ENCODE measurements at regions not wholly inside any gene's neighbourhood (a gene's known extent, or its start where the extent isn't known, plus 50 kb on each side); places are given as distances from the start of the nearest gene placed in this dataset.
"Not testable (repeated sequence)": the region's sequence is repeated elsewhere in the genome, so short reads cannot be mapped to it uniquely, and the experiment has no call there.

DNA sequence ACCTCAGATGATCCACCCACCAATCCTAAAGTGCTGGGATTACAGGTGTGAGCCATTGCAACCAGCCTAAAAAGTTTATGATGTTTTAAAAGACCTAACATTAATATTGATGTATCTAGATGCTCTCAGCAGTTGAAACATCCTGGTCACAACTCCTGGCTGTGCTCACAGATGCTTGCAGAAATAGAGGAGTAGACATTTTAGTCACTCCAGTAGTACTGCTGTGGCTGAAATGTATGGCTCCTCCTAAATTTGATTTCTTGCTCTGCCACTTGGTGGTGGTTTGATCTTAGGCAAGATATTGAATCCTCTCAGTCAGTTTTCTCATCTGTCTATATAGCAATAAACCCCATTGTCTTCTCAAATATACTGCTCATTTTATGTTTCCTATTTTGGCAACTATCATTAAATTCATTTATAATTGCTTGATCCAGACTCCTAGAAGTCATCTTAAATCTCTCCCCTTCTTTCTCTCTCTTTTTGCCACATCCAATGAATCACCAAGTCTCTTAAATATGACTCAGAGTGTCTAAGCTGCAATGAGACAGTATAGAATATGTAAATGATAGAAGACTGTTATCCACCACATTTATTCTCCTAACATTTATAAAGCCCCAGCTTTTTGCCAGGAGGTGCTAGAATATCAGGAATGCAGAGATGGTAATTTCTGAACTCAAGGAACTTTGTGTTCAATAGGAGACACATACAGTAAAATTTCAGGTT is 78.1 kb upstream of the NRBF2 start:
- Histone ChIP-seq H3K79me2 (ENCODE audit: low read length) (no peaks in the 10 kb centered on the region), H2AFZ (ENCODE audit: low read length) (no peak overlapping the region), H3K9me3 (replicated peaks; ENCODE audit: insufficient read depth, low read length) (no peaks in the 10 kb centered on the region), H3F3A (ENCODE audit: insufficient read depth, low read length) (no peaks in the 10 kb centered on the region), H3K36me3 (replicated peaks; ENCODE audit: insufficient read depth, low read length) (no peaks in the 10 kb centered on the region), H3K4me2 (ENCODE audit: low read depth, low read length) (no peak overlapping the region), H3K4me3 (ENCODE audit: low read length) (no peak overlapping the region), H3K9ac (ENCODE audit: low read length) (no peak overlapping the region), H3K4me1 (ENCODE audit: low read length) (no peaks in the 10 kb centered on the region), H3K27me3 (replicated peaks; ENCODE audit: insufficient read depth, low read length) (no peaks in the 10 kb centered on the region), H3K27ac (ENCODE audit: low read length) (no peak overlapping the region), H3K9me2 (replicated peaks; ENCODE audit: insufficient read depth, low read length) (no peaks in the 10 kb centered on the region), H4K20me1 (ENCODE audit: insufficient read depth, low read length) (no peaks in the 10 kb centered on the region)
- DNase-seq = no peak
- TF ChIP-seq EZH2 (optimal IDR thresholded peaks at IDR 0.05; ENCODE audit: low read depth, low read length) = no peak
- TF ChIP-seq, protein P1, sequence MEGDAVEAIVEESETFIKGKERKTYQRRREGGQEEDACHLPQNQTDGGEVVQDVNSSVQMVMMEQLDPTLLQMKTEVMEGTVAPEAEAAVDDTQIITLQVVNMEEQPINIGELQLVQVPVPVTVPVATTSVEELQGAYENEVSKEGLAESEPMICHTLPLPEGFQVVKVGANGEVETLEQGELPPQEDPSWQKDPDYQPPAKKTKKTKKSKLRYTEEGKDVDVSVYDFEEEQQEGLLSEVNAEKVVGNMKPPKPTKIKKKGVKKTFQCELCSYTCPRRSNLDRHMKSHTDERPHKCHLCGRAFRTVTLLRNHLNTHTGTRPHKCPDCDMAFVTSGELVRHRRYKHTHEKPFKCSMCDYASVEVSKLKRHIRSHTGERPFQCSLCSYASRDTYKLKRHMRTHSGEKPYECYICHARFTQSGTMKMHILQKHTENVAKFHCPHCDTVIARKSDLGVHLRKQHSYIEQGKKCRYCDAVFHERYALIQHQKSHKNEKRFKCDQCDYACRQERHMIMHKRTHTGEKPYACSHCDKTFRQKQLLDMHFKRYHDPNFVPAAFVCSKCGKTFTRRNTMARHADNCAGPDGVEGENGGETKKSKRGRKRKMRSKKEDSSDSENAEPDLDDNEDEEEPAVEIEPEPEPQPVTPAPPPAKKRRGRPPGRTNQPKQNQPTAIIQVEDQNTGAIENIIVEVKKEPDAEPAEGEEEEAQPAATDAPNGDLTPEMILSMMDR (IDR thresholded peaks at IDR 0.05; ENCODE audit: low read length) = no peak
- no peak for TF ChIP-seq EZH2phosphoT487 (IDR thresholded peaks at IDR 0.05; ENCODE audit: low read length)

DNA sequence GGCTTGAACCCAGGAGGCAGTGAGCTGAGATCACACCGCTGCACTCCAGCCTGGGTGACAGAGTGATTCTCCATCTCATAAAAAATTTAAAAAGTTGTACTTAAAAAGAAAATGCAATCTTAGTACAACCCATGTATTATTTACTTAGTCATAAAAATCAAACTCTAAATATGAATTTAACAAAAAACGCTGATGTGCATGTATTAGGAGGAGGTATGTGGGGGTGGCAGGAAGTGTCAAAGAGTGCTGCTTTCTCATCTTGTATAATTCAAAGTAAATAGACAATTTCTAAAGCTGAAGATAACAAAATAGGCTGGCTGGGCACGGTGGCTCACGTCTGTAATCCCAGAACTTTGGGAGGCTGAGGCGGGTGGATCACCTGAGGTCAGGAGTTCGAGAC is 81.0 kb upstream of the NRBF2 start:
- no peak overlapping the region for H2AFZ ChIP-seq (ENCODE audit: low read length)
- no peaks in the 10 kb centered on the region for H3K9me3 ChIP-seq (replicated peaks; ENCODE audit: insufficient read depth, low read length)
- no peaks in the 10 kb centered on the region for H3K9me2 ChIP-seq (replicated peaks; ENCODE audit: insufficient read depth, low read length)
- no peaks in the 10 kb centered on the region for H3F3A ChIP-seq (ENCODE audit: insufficient read depth, low read length)
- H3K79me2 ChIP-seq (ENCODE audit: low read length) = no peaks in the 10 kb centered on the region
- H3K9ac ChIP-seq (ENCODE audit: low read length) = no peak overlapping the region
- no peak for DNase-seq
- no peak overlapping the region for H3K4me3 ChIP-seq (ENCODE audit: low read length)
- no peak overlapping the region for H3K4me2 ChIP-seq (ENCODE audit: low read depth, low read length)
- TF ChIP-seq EZH2 (optimal IDR thresholded peaks at IDR 0.05; ENCODE audit: low read depth, low read length) (no peak), EZH2phosphoT487 (IDR thresholded peaks at IDR 0.05; ENCODE audit: low read length) (no peak)
- TF ChIP-seq, protein P1 (IDR thresholded peaks at IDR 0.05; ENCODE audit: low read length) = no peak
- H3K36me3 ChIP-seq (replicated peaks; ENCODE audit: insufficient read depth, low read length) = no peaks in the 10 kb centered on the region
- no peak overlapping the region for H3K27ac ChIP-seq (ENCODE audit: low read length)
- no peaks in the 10 kb centered on the region for H3K4me1 ChIP-seq (ENCODE audit: low read length)
- no peaks in the 10 kb centered on the region for H4K20me1 ChIP-seq (ENCODE audit: insufficient read depth, low read length)
- H3K27me3 ChIP-seq (replicated peaks; ENCODE audit: insufficient read depth, low read length) = no peaks in the 10 kb centered on the region

DNA sequence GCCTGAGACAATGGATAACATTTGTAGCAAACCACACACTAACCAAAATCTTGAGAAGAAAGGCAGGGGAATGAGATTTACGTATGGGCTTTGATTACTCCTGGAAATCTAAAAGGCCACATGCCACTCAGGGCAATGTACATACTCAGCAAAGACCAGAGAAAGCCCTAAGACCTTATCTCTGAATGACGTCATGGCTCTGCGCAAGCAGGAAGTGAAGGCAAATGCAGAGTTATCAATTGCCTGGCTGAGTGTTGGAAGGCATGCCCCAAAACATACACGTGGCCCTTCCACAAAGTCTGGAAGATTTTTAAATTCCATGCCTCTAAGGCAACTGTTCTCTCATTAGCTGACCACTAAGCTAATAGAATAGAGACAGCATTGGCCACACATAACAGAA is 90.9 kb upstream of the NRBF2 start:
- DNase-seq = no peak
- no peak for TF ChIP-seq EZH2phosphoT487 (IDR thresholded peaks at IDR 0.05; ENCODE audit: low read length)
- TF ChIP-seq, protein P1 (IDR thresholded peaks at IDR 0.05; ENCODE audit: low read length) = no peak
- TF ChIP-seq EZH2 (optimal IDR thresholded peaks at IDR 0.05; ENCODE audit: low read depth, low read length) = no peak
- Histone ChIP-seq H2AFZ (ENCODE audit: low read length) (no peak overlapping the region), H3K4me3 (ENCODE audit: low read length) (no peak overlapping the region), H3K79me2 (ENCODE audit: low read length) (no peaks in the 10 kb centered on the region), H3K4me2 (ENCODE audit: low read depth, low read length) (no peak overlapping the region), H3F3A (ENCODE audit: insufficient read depth, low read length) (no peaks in the 10 kb centered on the region), H3K9ac (ENCODE audit: low read length) (no peak overlapping the region), H3K9me2 (replicated peaks; ENCODE audit: insufficient read depth, low read length) (no peaks in the 10 kb centered on the region), H3K36me3 (replicated peaks; ENCODE audit: insufficient read depth, low read length) (no peaks in the 10 kb centered on the region), H4K20me1 (ENCODE audit: insufficient read depth, low read length) (no peaks in the 10 kb centered on the region), H3K4me1 (ENCODE audit: low read length) (no peaks in the 10 kb centered on the region), H3K27ac (ENCODE audit: low read length) (no peak overlapping the region), H3K9me3 (replicated peaks; ENCODE audit: insufficient read depth, low read length) (no peaks in the 10 kb centered on the region), H3K27me3 (replicated peaks; ENCODE audit: insufficient read depth, low read length) (no peaks in the 10 kb centered on the region)

DNA sequence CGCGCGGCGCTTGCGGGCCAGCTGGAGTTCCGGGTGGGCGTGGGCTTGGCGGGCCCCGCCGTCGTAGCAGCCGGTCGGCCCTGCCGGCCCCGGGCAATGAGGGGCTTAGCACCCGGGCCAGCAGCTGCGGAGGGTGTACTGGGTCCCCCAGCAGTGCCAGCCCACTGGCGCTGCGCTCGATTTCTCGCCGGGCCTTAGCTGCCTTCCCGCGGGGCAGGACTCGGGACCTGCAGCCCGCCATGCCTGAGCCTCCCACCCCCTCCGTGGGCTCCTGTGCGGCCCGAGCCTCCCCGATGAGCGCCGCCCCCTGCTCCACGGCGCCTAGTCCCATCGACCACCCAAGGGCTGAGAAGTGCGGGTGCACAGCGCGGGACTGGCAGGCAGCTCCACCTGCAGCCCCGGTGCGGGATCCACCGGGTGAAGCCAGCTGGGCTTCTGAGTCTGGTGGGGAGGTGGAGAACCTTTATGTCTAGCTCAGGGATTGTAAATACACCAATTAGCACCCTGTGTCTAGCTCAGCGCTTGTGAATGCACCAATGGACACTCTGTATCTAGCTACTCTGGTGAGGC is 99.4 kb upstream of the NRBF2 start:
- not testable (repeated sequence) for H3K27me3 ChIP-seq (replicated peaks; ENCODE audit: insufficient read depth, low read length); H3K4me1 ChIP-seq (ENCODE audit: low read length); H3K79me2 ChIP-seq (ENCODE audit: low read length); H3K4me2 ChIP-seq (ENCODE audit: low read depth, low read length); H3K9me3 ChIP-seq (replicated peaks; ENCODE audit: insufficient read depth, low read length); H3K36me3 ChIP-seq (replicated peaks; ENCODE audit: insufficient read depth, low read length); H3K4me3 ChIP-seq (ENCODE audit: low read length); H3K27ac ChIP-seq (ENCODE audit: low read length); H3K9ac ChIP-seq (ENCODE audit: low read length); H2AFZ ChIP-seq (ENCODE audit: low read length); DNase-seq; H4K20me1 ChIP-seq (ENCODE audit: insufficient read depth, low read length); H3K9me2 ChIP-seq (replicated peaks; ENCODE audit: insufficient read depth, low read length); H3F3A ChIP-seq (ENCODE audit: insufficient read depth, low read length)
